ENCODE measurements at regions not wholly inside any gene's neighbourhood (a gene's known extent, or its start where the extent isn't known, plus 50 kb on each side); places are given as distances from the start of the nearest gene placed in this dataset.

GRCh38 chr1:182147136-182147820 is 85.8 kb upstream of the ZNF648 start:
- Histone ChIP-seq H3K79me2 (ENCODE audit: low read length) (no peaks in the 10 kb centered on the region), H4K20me1 (ENCODE audit: insufficient read depth, low read length) (no peaks in the 10 kb centered on the region), H3K36me3 (replicated peaks; ENCODE audit: insufficient read depth, low read length) (no peaks in the 10 kb centered on the region), H3K4me1 (ENCODE audit: low read length) (peaks cover 5% of the 10 kb centered on the region; the same call in 1 of the 2 replicates), H3F3A (ENCODE audit: insufficient read depth, low read length) (no peaks in the 10 kb centered on the region), H2AFZ (ENCODE audit: low read length) (no peak overlapping the region), H3K9ac (ENCODE audit: low read length) (no peak overlapping the region), H3K9me3 (replicated peaks; ENCODE audit: insufficient read depth, low read length) (no peaks in the 10 kb centered on the region), H3K27me3 (replicated peaks; ENCODE audit: insufficient read depth, low read length) (no peaks in the 10 kb centered on the region), H3K4me2 (ENCODE audit: low read depth, low read length) (no peak overlapping the region), H3K4me3 (ENCODE audit: low read length) (no peak overlapping the region), H3K27ac (ENCODE audit: low read length) (no peak overlapping the region), H3K9me2 (replicated peaks; ENCODE audit: insufficient read depth, low read length) (no peaks in the 10 kb centered on the region)
- TF ChIP-seq, protein P1, sequence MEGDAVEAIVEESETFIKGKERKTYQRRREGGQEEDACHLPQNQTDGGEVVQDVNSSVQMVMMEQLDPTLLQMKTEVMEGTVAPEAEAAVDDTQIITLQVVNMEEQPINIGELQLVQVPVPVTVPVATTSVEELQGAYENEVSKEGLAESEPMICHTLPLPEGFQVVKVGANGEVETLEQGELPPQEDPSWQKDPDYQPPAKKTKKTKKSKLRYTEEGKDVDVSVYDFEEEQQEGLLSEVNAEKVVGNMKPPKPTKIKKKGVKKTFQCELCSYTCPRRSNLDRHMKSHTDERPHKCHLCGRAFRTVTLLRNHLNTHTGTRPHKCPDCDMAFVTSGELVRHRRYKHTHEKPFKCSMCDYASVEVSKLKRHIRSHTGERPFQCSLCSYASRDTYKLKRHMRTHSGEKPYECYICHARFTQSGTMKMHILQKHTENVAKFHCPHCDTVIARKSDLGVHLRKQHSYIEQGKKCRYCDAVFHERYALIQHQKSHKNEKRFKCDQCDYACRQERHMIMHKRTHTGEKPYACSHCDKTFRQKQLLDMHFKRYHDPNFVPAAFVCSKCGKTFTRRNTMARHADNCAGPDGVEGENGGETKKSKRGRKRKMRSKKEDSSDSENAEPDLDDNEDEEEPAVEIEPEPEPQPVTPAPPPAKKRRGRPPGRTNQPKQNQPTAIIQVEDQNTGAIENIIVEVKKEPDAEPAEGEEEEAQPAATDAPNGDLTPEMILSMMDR (IDR thresholded peaks at IDR 0.05; ENCODE audit: low read length), result no peak
- TF ChIP-seq EZH2phosphoT487 (IDR thresholded peaks at IDR 0.05; ENCODE audit: low read length) (no peak), EZH2 (optimal IDR thresholded peaks at IDR 0.05; ENCODE audit: low read depth, low read length) (no peak)
- peak; percentile 59 for DNase-seq

DNA sequence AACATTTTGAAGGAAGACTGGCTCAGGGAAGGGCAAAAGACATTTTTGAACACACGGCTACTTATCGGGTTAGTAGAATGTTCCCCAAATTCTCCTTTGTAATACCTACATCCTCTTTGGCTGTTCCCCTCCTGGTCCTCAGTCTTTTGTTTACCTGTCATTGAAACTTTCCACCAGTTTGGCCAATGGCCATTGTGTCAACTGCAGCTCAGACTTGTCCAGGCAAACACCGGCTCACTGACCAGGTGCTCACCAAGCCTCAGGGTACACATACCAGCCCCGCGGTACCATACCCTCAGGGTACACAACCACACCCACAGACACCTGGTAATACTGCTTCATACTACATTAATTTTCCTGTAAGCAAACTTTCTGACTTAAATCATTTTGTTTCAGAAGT is 84.8 kb upstream of the ZNF648 start:
- H3F3A ChIP-seq (ENCODE audit: insufficient read depth, low read length), result no peaks in the 10 kb centered on the region
- H3K9ac ChIP-seq (ENCODE audit: low read length), result no peak overlapping the region
- H4K20me1 ChIP-seq (ENCODE audit: insufficient read depth, low read length), result no peaks in the 10 kb centered on the region
- no peaks in the 10 kb centered on the region for H3K9me3 ChIP-seq (replicated peaks; ENCODE audit: insufficient read depth, low read length)
- no peaks in the 10 kb centered on the region for H3K9me2 ChIP-seq (replicated peaks; ENCODE audit: insufficient read depth, low read length)
- no peaks in the 10 kb centered on the region for H3K27me3 ChIP-seq (replicated peaks; ENCODE audit: insufficient read depth, low read length)
- no peaks in the 10 kb centered on the region for H3K79me2 ChIP-seq (ENCODE audit: low read length)
- H3K4me1 ChIP-seq (ENCODE audit: low read length), result peaks cover 5% of the 10 kb centered on the region; the same call in 1 of the 2 replicates
- H2AFZ ChIP-seq (ENCODE audit: low read length), result no peak overlapping the region
- H3K36me3 ChIP-seq (replicated peaks; ENCODE audit: insufficient read depth, low read length), result no peaks in the 10 kb centered on the region
- TF ChIP-seq, protein P1 (IDR thresholded peaks at IDR 0.05; ENCODE audit: low read length), result no peak
- TF ChIP-seq EZH2phosphoT487 (IDR thresholded peaks at IDR 0.05; ENCODE audit: low read length), result no peak
- no peak for TF ChIP-seq EZH2 (optimal IDR thresholded peaks at IDR 0.05; ENCODE audit: low read depth, low read length)
- no peak for DNase-seq
- H3K4me3 ChIP-seq (ENCODE audit: low read length), result no peak overlapping the region
- H3K4me2 ChIP-seq (ENCODE audit: low read depth, low read length), result no peak overlapping the region
- no peak overlapping the region for H3K27ac ChIP-seq (ENCODE audit: low read length)

DNA sequence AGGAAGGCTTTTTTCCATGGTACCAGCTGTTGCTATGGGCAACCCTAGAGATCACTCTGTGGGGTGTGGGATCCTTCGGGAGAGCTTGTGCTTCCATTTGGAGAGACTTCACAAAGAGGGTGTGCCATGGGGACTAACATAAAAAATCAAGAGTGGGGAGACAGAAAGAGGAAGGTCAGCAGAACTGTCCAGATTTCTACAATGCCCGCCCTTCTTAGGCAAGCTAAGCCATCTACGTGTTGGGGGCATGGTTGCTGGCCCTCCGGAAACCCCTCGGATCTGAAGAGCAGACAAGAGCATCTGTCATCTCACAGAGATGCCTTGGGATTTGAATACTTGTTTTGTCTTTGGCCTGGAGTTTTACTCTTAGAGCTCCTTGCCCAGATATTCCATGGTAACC is 83.9 kb upstream of the ZNF648 start:
- no peaks in the 10 kb centered on the region for H3K9me2 ChIP-seq (replicated peaks; ENCODE audit: insufficient read depth, low read length)
- no peak overlapping the region for H3K4me3 ChIP-seq (ENCODE audit: low read length)
- no peaks in the 10 kb centered on the region for H3K79me2 ChIP-seq (ENCODE audit: low read length)
- no peak overlapping the region for H3K4me2 ChIP-seq (ENCODE audit: low read depth, low read length)
- H4K20me1 ChIP-seq (ENCODE audit: insufficient read depth, low read length), result no peaks in the 10 kb centered on the region
- TF ChIP-seq EZH2 (optimal IDR thresholded peaks at IDR 0.05; ENCODE audit: low read depth, low read length) (no peak), EZH2phosphoT487 (IDR thresholded peaks at IDR 0.05; ENCODE audit: low read length) (no peak)
- no peaks in the 10 kb centered on the region for H3K9me3 ChIP-seq (replicated peaks; ENCODE audit: insufficient read depth, low read length)
- H3K36me3 ChIP-seq (replicated peaks; ENCODE audit: insufficient read depth, low read length), result no peaks in the 10 kb centered on the region
- H3K27ac ChIP-seq (ENCODE audit: low read length), result no peak overlapping the region
- no peak overlapping the region for H3K9ac ChIP-seq (ENCODE audit: low read length)
- no peaks in the 10 kb centered on the region for H3K27me3 ChIP-seq (replicated peaks; ENCODE audit: insufficient read depth, low read length)
- H3F3A ChIP-seq (ENCODE audit: insufficient read depth, low read length), result no peaks in the 10 kb centered on the region
- peaks cover 5% of the 10 kb centered on the region; the same call in 1 of the 2 replicates for H3K4me1 ChIP-seq (ENCODE audit: low read length)
- DNase-seq, result no peak
- no peak overlapping the region for H2AFZ ChIP-seq (ENCODE audit: low read length)

DNA sequence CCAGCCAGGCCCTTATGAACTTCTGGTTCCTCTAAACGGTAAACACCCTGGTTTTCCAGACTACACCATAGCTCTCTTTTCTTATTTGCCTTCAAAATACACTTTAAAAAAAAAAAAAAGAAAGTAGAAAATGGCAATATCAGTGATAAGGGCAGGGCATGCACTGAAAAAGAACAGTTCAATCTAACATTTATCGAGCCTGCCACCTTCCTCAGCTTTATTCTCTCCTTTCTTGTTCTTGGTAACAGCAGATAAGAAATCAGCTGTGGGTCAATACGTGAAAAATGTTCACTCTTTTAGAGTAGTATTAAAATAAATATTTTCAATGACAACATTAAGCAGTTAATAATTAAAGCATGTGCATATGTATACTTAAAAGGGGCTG is 83.1 kb upstream of the ZNF648 start:
- Histone ChIP-seq H3K4me1 (ENCODE audit: low read length) (peaks cover 5% of the 10 kb centered on the region; the same call in 1 of the 2 replicates), H2AFZ (ENCODE audit: low read length) (no peak overlapping the region), H3K9me3 (replicated peaks; ENCODE audit: insufficient read depth, low read length) (no peaks in the 10 kb centered on the region), H3K79me2 (ENCODE audit: low read length) (no peaks in the 10 kb centered on the region), H3F3A (ENCODE audit: insufficient read depth, low read length) (no peaks in the 10 kb centered on the region), H4K20me1 (ENCODE audit: insufficient read depth, low read length) (no peaks in the 10 kb centered on the region), H3K4me3 (ENCODE audit: low read length) (no peak overlapping the region), H3K36me3 (replicated peaks; ENCODE audit: insufficient read depth, low read length) (no peaks in the 10 kb centered on the region), H3K9me2 (replicated peaks; ENCODE audit: insufficient read depth, low read length) (no peaks in the 10 kb centered on the region), H3K9ac (ENCODE audit: low read length) (no peak overlapping the region), H3K27me3 (replicated peaks; ENCODE audit: insufficient read depth, low read length) (no peaks in the 10 kb centered on the region), H3K27ac (ENCODE audit: low read length) (no peak overlapping the region), H3K4me2 (ENCODE audit: low read depth, low read length) (no peak overlapping the region)
- TF ChIP-seq, protein P1 (IDR thresholded peaks at IDR 0.05; ENCODE audit: low read length), result no peak
- TF ChIP-seq EZH2phosphoT487 (IDR thresholded peaks at IDR 0.05; ENCODE audit: low read length) (no peak), EZH2 (optimal IDR thresholded peaks at IDR 0.05; ENCODE audit: low read depth, low read length) (no peak)
- DNase-seq, result no peak

Measured in MM.1S (cell line).